ENCODE measurements at regions not wholly inside any gene's neighbourhood (a gene's known extent, or its start where the extent isn't known, plus 50 kb on each side); places are given as distances from the start of the nearest gene placed in this dataset.

DNA sequence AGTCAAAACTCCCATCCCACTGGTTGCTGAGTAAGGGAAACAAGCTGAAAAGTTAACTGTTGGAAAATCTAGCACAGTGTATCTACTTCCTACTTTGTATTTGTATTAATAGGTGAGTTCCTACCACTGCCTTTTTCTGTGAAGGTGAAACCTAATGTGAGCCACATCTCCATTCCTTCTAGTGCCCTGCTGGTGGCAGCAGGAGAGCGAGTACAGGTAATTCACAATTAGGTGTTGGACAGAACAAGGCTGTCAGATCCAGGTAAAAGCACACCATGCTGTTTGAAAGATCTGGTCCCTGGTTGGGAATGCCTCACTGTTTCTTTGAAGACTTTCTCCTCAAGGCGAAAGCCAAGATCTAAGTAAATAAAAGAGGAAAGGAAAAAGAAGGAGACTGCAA is 528.4 kb downstream of the PKHD1 start:
- no peak for DNase-seq

DNA sequence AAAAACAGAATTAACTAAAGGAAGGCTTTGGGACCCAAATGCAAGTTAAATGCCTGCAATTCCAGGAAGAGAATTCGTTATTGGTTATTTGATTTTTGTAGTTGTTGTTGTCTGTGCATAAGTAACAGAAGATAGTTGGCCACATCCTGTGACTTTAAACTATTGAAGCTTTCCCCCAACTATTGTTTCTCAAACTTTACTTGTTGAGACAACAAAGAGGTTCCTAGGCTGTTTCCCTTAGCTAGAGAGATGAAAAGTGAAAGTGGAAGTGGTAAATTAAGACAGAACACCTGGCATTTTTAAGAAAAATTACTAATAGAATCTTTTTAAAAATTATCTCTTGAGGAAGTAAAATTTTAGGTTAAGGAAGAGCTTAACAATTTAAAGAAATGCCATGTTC is 525.2 kb downstream of the PKHD1 start:
- DNase-seq: no peak

Measured in NCI-H446 (cell line).